Neural cell (in vitro differentiated cells): ENCODE measurements at regions not wholly inside any gene's neighbourhood (a gene's known extent, or its start where the extent isn't known, plus 50 kb on each side); places are given as distances from the start of the nearest gene placed in this dataset.

ENCODE experiments used
- H2AFZ ChIP-seq: fragments of 200-600, 300-800 bp; sonication (generic), shearing (Covaris generic); 2 replicates; pipeline ENCODE4 v1.6.0; 2014; ENCODE audit warnings: low read depth, mild to moderate bottlenecking, antibody characterized with exemption, low read length, moderate library complexity
- H3F3A ChIP-seq: fragments of 200-600 bp; shearing (Covaris generic); 2 replicates; pipeline ENCODE4 v1.6.1; 2016; ENCODE audit warnings: mild to moderate bottlenecking, moderate library complexity, mixed read lengths, antibody characterized with exemption, low read length; ENCODE audit not compliant: insufficient read depth, poor library complexity, severe bottlenecking
- H3K27ac ChIP-seq: fragments of 200-600, 300-800 bp; sonication (generic), shearing (Covaris generic); 2 replicates; pipeline ENCODE4 v1.5.1; 2014; ENCODE audit warnings: mild to moderate bottlenecking, low read length, moderate library complexity
- H3K27me3 ChIP-seq: fragments of 300-800, 200-600 bp; sonication (generic), shearing (Covaris generic); 2 replicates; pipeline ENCODE4 v1.6.0; 2014; ENCODE audit warnings: mild to moderate bottlenecking, low read depth, low read length, moderate library complexity; ENCODE audit not compliant: insufficient read depth
- H3K36me3 ChIP-seq: fragments of 300-800, 200-600 bp; sonication (generic), shearing (Covaris generic); 2 replicates; pipeline ENCODE4 v1.5.1; 2014; ENCODE audit warnings: mild to moderate bottlenecking, antibody characterized with exemption, low read length, moderate library complexity; ENCODE audit not compliant: insufficient read depth
- H3K4me2 ChIP-seq: fragments of 300-800, 200-600 bp; sonication (generic), shearing (Covaris generic); 2 replicates; pipeline ENCODE4 v1.6.0; 2014; ENCODE audit warnings: mild to moderate bottlenecking, low read length
- H3K4me3 ChIP-seq: fragments of 300-800, 200-600 bp; sonication (generic), shearing (Covaris generic); 2 replicates; pipeline ENCODE4 v1.5.1; 2014; ENCODE audit warnings: mild to moderate bottlenecking, low read length, moderate library complexity
- H3K79me2 ChIP-seq: fragments of 200-600 bp; shearing (Covaris generic); replicated peaks from 2 replicates; pipeline ENCODE4 v1.6.0; 2014; ENCODE audit warnings: mild to moderate bottlenecking, low read length, moderate library complexity; ENCODE audit not compliant: insufficient read depth
- H3K9ac ChIP-seq: fragments of 300-800, 200-600 bp; sonication (generic), shearing (Covaris generic); 2 replicates; pipeline ENCODE4 v1.6.1; 2016; ENCODE audit warnings: mild to moderate bottlenecking, low read length, mixed read lengths
- H3K9me2 ChIP-seq: fragments of 200-600 bp; shearing (Covaris generic); 2 replicates; pipeline ENCODE4 v1.6.1; 2016; ENCODE audit warnings: mild to moderate bottlenecking, low read length, mixed read lengths; ENCODE audit not compliant: insufficient read depth
- H3K9me3 ChIP-seq: fragments of 200-600, 300-800 bp; sonication (generic), shearing (Covaris generic); 2 replicates; pipeline ENCODE4 v1.6.1; 2016; ENCODE audit warnings: mild to moderate bottlenecking, mixed run types, low read length, moderate library complexity, mixed read lengths
- H4K20me1 ChIP-seq: fragments of 200-600 bp; shearing (Covaris generic); 2 replicates; pipeline ENCODE4 v1.6.1; 2016; ENCODE audit warnings: mild to moderate bottlenecking, mixed run types; ENCODE audit not compliant: insufficient read depth
- CTCF ChIP-seq: fragments of 450-650 bp; IDR thresholded peaks from 2 replicates; pipeline ENCODE4 v1.5.1; 2014; ENCODE audit warnings: antibody characterized with exemption, mild to moderate bottlenecking, moderate library complexity; ENCODE audit not compliant: poor library complexity, severe bottlenecking
- EP300 ChIP-seq: fragments of 450-650 bp; conservative IDR thresholded peaks from 2 replicates; pipeline ENCODE4 v1.6.1; 2014; ENCODE audit warnings: antibody characterized with exemption, mild to moderate bottlenecking, moderate library complexity; ENCODE audit not compliant: poor library complexity, severe bottlenecking
- EZH2 ChIP-seq: fragments of 200-600, 300-800 bp; shearing (Covaris generic), sonication (generic); IDR thresholded peaks from 2 replicates; pipeline ENCODE4 v1.6.1; 2014; ENCODE audit warnings: antibody characterized with exemption, low read length, borderline replicate concordance, mild to moderate bottlenecking; ENCODE audit not compliant: insufficient read depth, poor library complexity, severe bottlenecking
- MXI1 ChIP-seq: fragments of 450-650 bp; conservative IDR thresholded peaks from 2 replicates; pipeline ENCODE4 v1.6.1; 2014; ENCODE audit warnings: antibody characterized with exemption, mild to moderate bottlenecking; ENCODE audit not compliant: poor library complexity, severe bottlenecking
- POLR2AphosphoS5 ChIP-seq: IDR thresholded peaks from 2 replicates; pipeline ENCODE4 v1.6.1; 2012
- RAD21 ChIP-seq: fragments of 450-650 bp; conservative IDR thresholded peaks from 2 replicates; pipeline ENCODE4 v1.6.1; 2014; ENCODE audit warnings: antibody characterized with exemption, mild to moderate bottlenecking, moderate library complexity
- REST ChIP-seq: IDR thresholded peaks from 2 replicates; pipeline ENCODE4 v1.6.1; 2012; ENCODE audit warnings: borderline replicate concordance
- SMC3 ChIP-seq: fragments of 450-650 bp; conservative IDR thresholded peaks from 2 replicates; pipeline ENCODE4 v1.6.1; 2014; ENCODE audit warnings: antibody characterized with exemption, mild to moderate bottlenecking, moderate library complexity; ENCODE audit not compliant: poor library complexity
- TAF1 ChIP-seq: IDR thresholded peaks from 2 replicates; pipeline ENCODE4 v1.6.1; 2012; ENCODE audit warnings: low read depth

- H3K4me2 ChIP-seq, result no peak overlapping the region
Observed at GRCh38 chr5:54669845-54670244, 152.3 kb downstream of the SNX18 start.

GRCh38 chr5:54669285-54669684 is 151.7 kb downstream of the SNX18 start:
- H3K9me3 ChIP-seq, result peaks cover 4% of the 10 kb centered on the region
- no peak overlapping the region for H3K9ac ChIP-seq
- H3F3A ChIP-seq, result no peaks in the 10 kb centered on the region
- H3K9me2 ChIP-seq, result no peaks in the 10 kb centered on the region
- no peak overlapping the region for H3K4me3 ChIP-seq
- no peak overlapping the region for H3K4me2 ChIP-seq
- H3K27me3 ChIP-seq, result no peaks in the 10 kb centered on the region
- no peaks in the 10 kb centered on the region for H4K20me1 ChIP-seq
- TF ChIP-seq MXI1, result no peak
- TF ChIP-seq SMC3, result no peak
- no peak for TF ChIP-seq TAF1
- no peak for TF ChIP-seq POLR2AphosphoS5
- TF ChIP-seq EP300, result no peak
- no peak for TF ChIP-seq CTCF
- TF ChIP-seq EZH2, result no peak
- no peak for TF ChIP-seq RAD21
- H2AFZ ChIP-seq, result no peak overlapping the region
- H3K27ac ChIP-seq, result no peak overlapping the region
- no peaks in the 10 kb centered on the region for H3K36me3 ChIP-seq
- H3K79me2 ChIP-seq, result no peaks in the 10 kb centered on the region

More at GRCh38 chr5:54669845-54670244, 152.3 kb downstream of the SNX18 start:
- Histone ChIP-seq H2AFZ (no peak overlapping the region), H3K4me3 (no peak overlapping the region), H3K9me2 (no peaks in the 10 kb centered on the region), H3K27ac (no peak overlapping the region), H3K79me2 (no peaks in the 10 kb centered on the region), H3K36me3 (no peaks in the 10 kb centered on the region), H4K20me1 (no peaks in the 10 kb centered on the region), H3K27me3 (no peaks in the 10 kb centered on the region), H3K9me3 (peaks cover 4% of the 10 kb centered on the region), H3K9ac (no peak overlapping the region), H3F3A (no peaks in the 10 kb centered on the region)
- TF ChIP-seq MXI1 (no peak), SMC3 (no peak), REST (no peak), RAD21 (no peak), EP300 (no peak), CTCF (no peak), EZH2 (no peak), POLR2AphosphoS5 (no peak), TAF1 (no peak)
